Breast epithelium (tissue), 4 donors: ENCODE measurements at regions not wholly inside any gene's neighbourhood (a gene's known extent, or its start where the extent isn't known, plus 50 kb on each side); places are given as distances from the start of the nearest gene placed in this dataset.

Experiments used
- DNase-seq, 2 donors: peaks; one replicate each; pipeline ENCODE4 v3.0.0-alpha.2; 2019; ENCODE audit warnings: low spot score in 2 of 2
- H3K27ac ChIP-seq, 2 donors: fragments of 200-600 bp; sonication (generic) in 1 of 2; one replicate each; pipeline ENCODE4 v1.5.1; 2016 to 2019; ENCODE audit warnings: mild to moderate bottlenecking in 1 of 2
- H3K27me3 ChIP-seq, 2 donors: fragments of 200-600 bp; sonication (generic) in 1 of 2; one replicate each; pipeline versions ENCODE4 v1.5.1 to v1.6.0; 2017 to 2019; ENCODE audit warnings: control low read depth in 1 of 2, mild to moderate bottlenecking in 1 of 2
- H3K36me3 ChIP-seq: fragments of 200-600 bp; one replicate; pipeline ENCODE4 v1.5.1; 2019
- H3K4me1 ChIP-seq, 2 donors: fragments of 200-600 bp; sonication (generic); one replicate each; pipeline ENCODE4 v1.5.1; 2016 to 2019; ENCODE audit warnings: control low read depth in 1 of 2
- H3K4me3 ChIP-seq, 3 donors: fragments of 200-600 bp; sonication (generic); 1 replicate in 2 of 3; 2 replicates in 1 of 3; pipeline ENCODE4 v1.5.1; 2016 to 2019; ENCODE audit warnings: mild to moderate bottlenecking in 3 of 3, moderate library complexity in 2 of 3
- H3K9me3 ChIP-seq, 2 donors: fragments of 200-600 bp; sonication (generic) in 1 of 2; one replicate each; pipeline ENCODE4 v1.5.1; 2016 to 2019; ENCODE audit warnings: control low read depth in 1 of 2
- POLR2A ChIP-seq: fragments of 450-650 bp; IDR thresholded peaks from one replicate; pipeline ENCODE4 v1.6.1; 2016; ENCODE audit warnings: antibody characterized with exemption, mild to moderate bottlenecking, moderate library complexity
- POLR2AphosphoS5 ChIP-seq, 3 donors: sonication (generic); formaldehyde crosslinking; IDR thresholded peaks; one replicate each; pipeline ENCODE4 v1.6.1; 2017; ENCODE audit warnings: antibody characterized with exemption in 3 of 3
- intact Hi-C: fragments of 100-400 bp; cut with DNase I; formaldehyde crosslinking; loops from one replicate; pipeline ENCODE4 v1.15.1; 2023; ENCODE audit warnings: low total_unique reads
- TF ChIP-seq, protein P1 (sequence below), 3 donors: fragments of 450-650 bp; IDR thresholded peaks; one replicate each; pipeline ENCODE4 v1.5.1; 2016 to 2017; ENCODE audit warnings: antibody characterized with exemption in 3 of 3, mild to moderate bottlenecking in 3 of 3, moderate library complexity in 3 of 3

DNA sequence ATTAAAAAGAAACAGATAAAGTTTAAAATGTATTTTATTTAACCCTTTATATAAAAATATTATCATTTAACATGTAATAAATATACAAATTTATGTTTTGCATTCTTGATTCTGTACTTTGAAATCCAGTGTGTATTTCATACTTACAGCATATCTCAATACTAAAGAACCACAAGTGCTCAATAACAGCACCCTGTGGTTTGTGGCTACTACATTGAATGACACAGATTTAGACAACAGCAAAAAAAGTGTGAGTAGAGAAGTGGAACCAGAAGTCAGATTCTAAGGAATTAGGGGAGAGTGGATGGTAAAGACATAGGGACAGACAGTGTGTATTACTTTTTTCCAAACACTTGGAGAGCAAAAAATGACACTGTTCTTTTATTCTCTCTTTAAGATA is 524.5 kb downstream of the BMP2 start:
- Histone ChIP-seq H3K4me3 (no peak overlapping the region), H3K27ac (no peak overlapping the region), H3K4me1 (no peaks in the 10 kb centered on the region), H3K9me3 (no peaks in the 10 kb centered on the region), H3K36me3 (no peaks in the 10 kb centered on the region), H3K27me3 (no peaks in the 10 kb centered on the region)
- TF ChIP-seq POLR2AphosphoS5 (IDR thresholded peaks at IDR 0.05) (no peak), POLR2A (no peak)
- TF ChIP-seq, protein P1, sequence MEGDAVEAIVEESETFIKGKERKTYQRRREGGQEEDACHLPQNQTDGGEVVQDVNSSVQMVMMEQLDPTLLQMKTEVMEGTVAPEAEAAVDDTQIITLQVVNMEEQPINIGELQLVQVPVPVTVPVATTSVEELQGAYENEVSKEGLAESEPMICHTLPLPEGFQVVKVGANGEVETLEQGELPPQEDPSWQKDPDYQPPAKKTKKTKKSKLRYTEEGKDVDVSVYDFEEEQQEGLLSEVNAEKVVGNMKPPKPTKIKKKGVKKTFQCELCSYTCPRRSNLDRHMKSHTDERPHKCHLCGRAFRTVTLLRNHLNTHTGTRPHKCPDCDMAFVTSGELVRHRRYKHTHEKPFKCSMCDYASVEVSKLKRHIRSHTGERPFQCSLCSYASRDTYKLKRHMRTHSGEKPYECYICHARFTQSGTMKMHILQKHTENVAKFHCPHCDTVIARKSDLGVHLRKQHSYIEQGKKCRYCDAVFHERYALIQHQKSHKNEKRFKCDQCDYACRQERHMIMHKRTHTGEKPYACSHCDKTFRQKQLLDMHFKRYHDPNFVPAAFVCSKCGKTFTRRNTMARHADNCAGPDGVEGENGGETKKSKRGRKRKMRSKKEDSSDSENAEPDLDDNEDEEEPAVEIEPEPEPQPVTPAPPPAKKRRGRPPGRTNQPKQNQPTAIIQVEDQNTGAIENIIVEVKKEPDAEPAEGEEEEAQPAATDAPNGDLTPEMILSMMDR (IDR thresholded peaks at IDR 0.05) = no peak
- intact Hi-C loops = no loop called here
- DNase-seq = no peak

DNA sequence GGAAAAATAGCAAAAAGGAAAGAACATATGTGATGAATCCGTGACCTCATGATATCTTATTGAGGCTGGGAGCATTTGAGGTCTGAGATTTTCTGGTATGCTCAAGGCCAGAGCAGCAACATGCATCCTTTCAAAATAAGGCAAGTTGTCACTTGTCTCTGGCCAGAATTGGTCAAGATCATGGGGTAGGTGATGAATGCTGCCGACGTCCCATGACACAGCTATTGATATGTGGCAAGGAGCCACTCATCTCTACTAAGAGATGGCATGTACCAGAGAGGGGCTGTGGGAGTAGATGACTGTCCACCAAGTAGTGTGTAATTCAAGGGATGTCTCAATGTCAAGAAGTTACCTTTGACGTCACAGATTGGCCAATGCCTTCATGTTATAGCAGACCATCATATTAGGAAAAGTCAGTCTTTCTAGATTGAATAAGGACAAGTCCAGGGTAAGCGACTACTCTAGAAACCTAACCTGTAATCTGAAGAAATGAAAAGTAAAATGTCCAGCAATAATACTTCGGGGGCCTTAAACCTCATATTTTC is 527.4 kb downstream of the BMP2 start:
- Histone ChIP-seq H3K27me3 (no peaks in the 10 kb centered on the region), H3K9me3 (no peaks in the 10 kb centered on the region), H3K27ac (no peak overlapping the region), H3K36me3 (no peaks in the 10 kb centered on the region), H3K4me3 (no peak overlapping the region), H3K4me1 (no peaks in the 10 kb centered on the region)
- DNase-seq = no peak
- no peak for TF ChIP-seq POLR2A
- TF ChIP-seq, protein P1 (IDR thresholded peaks at IDR 0.05) = no peak
- TF ChIP-seq POLR2AphosphoS5 (IDR thresholded peaks at IDR 0.05) = no peak
- intact Hi-C loops = no loop called here

DNA sequence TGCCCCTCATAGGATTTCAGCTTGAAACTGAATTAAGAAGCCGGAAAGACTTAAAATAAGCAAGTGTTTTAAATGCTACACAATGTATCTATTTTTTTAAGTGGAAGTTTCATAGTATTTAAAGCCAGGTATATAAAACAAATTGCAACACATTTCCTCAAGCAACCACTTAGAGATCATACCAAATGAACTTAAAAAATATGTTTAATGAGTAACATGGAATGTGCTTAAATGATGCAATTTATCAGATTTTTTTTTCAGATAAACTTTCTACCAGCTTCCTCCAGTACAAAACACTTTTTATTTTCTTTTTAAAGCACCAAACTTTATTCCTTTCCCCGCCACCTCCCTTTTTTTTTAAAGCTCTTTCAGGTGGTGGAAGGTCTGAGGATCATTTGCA is 534.3 kb downstream of the BMP2 start:
- intact Hi-C loops = no loop called here
- Histone ChIP-seq H3K4me1 (no peaks in the 10 kb centered on the region), H3K27ac (no peak overlapping the region), H3K9me3 (no peaks in the 10 kb centered on the region), H3K36me3 (peaks cover 8% of the 10 kb centered on the region), H3K4me3 (no peak overlapping the region), H3K27me3 (no peaks in the 10 kb centered on the region)
- no peak for DNase-seq
- TF ChIP-seq, protein P1 (IDR thresholded peaks at IDR 0.05) = no peak
- TF ChIP-seq POLR2AphosphoS5 (IDR thresholded peaks at IDR 0.05) (no peak), POLR2A (no peak)

DNA sequence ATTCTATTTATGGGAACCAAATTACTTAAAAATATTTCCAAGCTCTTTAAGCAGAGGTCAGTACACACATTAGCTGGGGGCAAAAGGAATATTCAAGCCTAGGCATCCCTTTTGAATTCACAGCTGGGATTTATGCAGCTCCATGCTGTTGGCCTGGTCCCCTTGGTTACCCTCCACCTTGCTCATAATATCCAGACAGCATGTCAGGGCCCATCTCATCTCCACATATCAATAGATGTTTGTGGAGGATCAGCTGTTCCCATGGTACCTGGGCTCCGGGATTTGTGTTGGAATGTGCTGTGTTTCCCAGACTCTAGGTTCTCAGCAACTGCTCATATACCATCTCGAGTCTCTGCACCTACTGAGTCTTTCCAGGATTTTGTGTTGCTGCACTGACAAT is 534.8 kb downstream of the BMP2 start:
- Histone ChIP-seq H3K27me3 (no peaks in the 10 kb centered on the region), H3K36me3 (peaks cover 8% of the 10 kb centered on the region), H3K9me3 (no peaks in the 10 kb centered on the region), H3K4me1 (no peaks in the 10 kb centered on the region), H3K4me3 (no peak overlapping the region), H3K27ac (no peak overlapping the region)
- DNase-seq = no peak
- TF ChIP-seq, protein P1 (IDR thresholded peaks at IDR 0.05) = no peak
- TF ChIP-seq POLR2AphosphoS5 (IDR thresholded peaks at IDR 0.05) (no peak), POLR2A (no peak)
- intact Hi-C loops = no loop called here

DNA sequence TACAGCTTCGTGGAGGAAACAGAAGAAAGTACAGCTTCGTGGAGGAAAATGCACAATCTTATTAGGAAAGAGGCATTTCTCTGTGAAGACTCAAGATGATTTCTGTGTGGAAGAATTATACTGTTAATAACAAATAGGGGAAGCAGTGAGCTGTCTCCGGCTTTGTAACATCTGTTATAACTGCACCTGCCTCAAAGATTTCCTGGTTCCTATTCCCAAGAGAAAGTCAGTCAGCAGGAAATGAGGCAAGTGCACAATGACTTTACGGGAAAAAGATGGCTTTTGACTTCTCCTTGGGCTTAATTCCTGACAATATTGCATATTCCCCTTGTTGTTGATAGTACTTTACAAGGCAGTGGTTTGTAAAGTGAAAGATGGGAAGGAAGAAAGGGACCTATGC is 538.5 kb downstream of the BMP2 start:
- H3K4me1 ChIP-seq = no peaks in the 10 kb centered on the region
- H3K27me3 ChIP-seq = no peaks in the 10 kb centered on the region
- H3K27ac ChIP-seq = no peak overlapping the region
- intact Hi-C loops = no loop called here
- no peaks in the 10 kb centered on the region for H3K9me3 ChIP-seq
- DNase-seq = no peak
- TF ChIP-seq POLR2A (no peak), POLR2AphosphoS5 (IDR thresholded peaks at IDR 0.05) (no peak)
- TF ChIP-seq, protein P1 (IDR thresholded peaks at IDR 0.05) = no peak
- no peak overlapping the region for H3K4me3 ChIP-seq
- H3K36me3 ChIP-seq = no peaks in the 10 kb centered on the region
